HEK293T (cell line): ENCODE measurements at regions not wholly inside any gene's neighbourhood (a gene's known extent, or its start where the extent isn't known, plus 50 kb on each side); places are given as distances from the start of the nearest gene placed in this dataset.
"Not testable (repeated sequence)": the region's sequence is repeated elsewhere in the genome, so short reads cannot be mapped to it uniquely, and the experiment has no call there.

Experiments
- CTCF ChIA-PET: fragments of 350-600 bp; formaldehyde crosslinking; extraction: SDS; loops from one replicate; lab custom pipeline; 2021; ENCODE audit warnings: antibody characterized with exemption, inconsistent platforms; lab: Yijun Ruan, JAX
- POLR2A ChIA-PET: fragments of 350-600 bp; formaldehyde crosslinking; extraction: SDS; loops from one replicate; lab custom pipeline; 2020; ENCODE audit warnings: antibody characterized with exemption, inconsistent platforms; lab: Yijun Ruan, JAX
- DNase-seq: peaks from one replicate; pipeline ENCODE4 v3.0.0; 2012; ENCODE audit warnings: mixed read lengths; ENCODE audit errors: extremely low spot score
- ARNT ChIP-seq: fragments of 450-650 bp; IDR thresholded peaks from 2 replicates; pipeline ENCODE4 v1.6.1; 2017; ENCODE audit warnings: mild to moderate bottlenecking
- BHLHE40 ChIP-seq: fragments of 450-650 bp; IDR thresholded peaks from 2 replicates; pipeline ENCODE4 v1.6.1; 2016; ENCODE audit warnings: mild to moderate bottlenecking, moderate library complexity, borderline replicate concordance
- CTBP1 ChIP-seq: fragments of 450-650 bp; IDR thresholded peaks from 2 replicates; pipeline ENCODE4 v1.6.1; 2016; ENCODE audit warnings: borderline replicate concordance
- ELF4 ChIP-seq: fragments of 450-650 bp; IDR thresholded peaks from 2 replicates; pipeline ENCODE4 v1.6.1; 2017; ENCODE audit warnings: antibody characterized with exemption
- FOXA1 ChIP-seq: fragments of 450-650 bp; IDR thresholded peaks from 2 replicates; pipeline ENCODE4 v1.6.1; 2016; ENCODE audit warnings: mild to moderate bottlenecking
- FOXK2 ChIP-seq: fragments of 450-650 bp; IDR thresholded peaks from 2 replicates; pipeline ENCODE4 v1.6.1; 2016; ENCODE audit warnings: mild to moderate bottlenecking
- FOXM1 ChIP-seq: fragments of 450-650 bp; IDR thresholded peaks from 2 replicates; pipeline ENCODE4 v1.6.1; 2017; ENCODE audit warnings: mild to moderate bottlenecking, borderline replicate concordance
- HDGF ChIP-seq: fragments of 450-650 bp; IDR thresholded peaks from 2 replicates; pipeline ENCODE4 v1.6.1; 2017; ENCODE audit warnings: antibody characterized with exemption, borderline replicate concordance
- L3MBTL2 ChIP-seq: fragments of 450-650 bp; conservative IDR thresholded peaks from 2 replicates; pipeline ENCODE4 v1.6.1; 2016; ENCODE audit warnings: mild to moderate bottlenecking
- LEF1 ChIP-seq: fragments of 450-650 bp; IDR thresholded peaks from 2 replicates; pipeline ENCODE4 v1.6.1; 2017; ENCODE audit warnings: mild to moderate bottlenecking, borderline replicate concordance
- NFRKB ChIP-seq: fragments of 450-650 bp; IDR thresholded peaks from 2 replicates; pipeline ENCODE4 v1.6.1; 2016; ENCODE audit warnings: mild to moderate bottlenecking, moderate library complexity
- PKNOX1 ChIP-seq: fragments of 450-650 bp; IDR thresholded peaks from 2 replicates; pipeline ENCODE4 v1.6.1; 2016
- SP1 ChIP-seq: fragments of 450-650 bp; IDR thresholded peaks from 2 replicates; pipeline ENCODE4 v1.6.1; 2017
- SUZ12 ChIP-seq: fragments of 450-650 bp; IDR thresholded peaks from 2 replicates; pipeline ENCODE4 v1.6.1; 2016; ENCODE audit warnings: mild to moderate bottlenecking
- TARDBP ChIP-seq: fragments of 450-650 bp; IDR thresholded peaks from 2 replicates; pipeline ENCODE4 v1.6.1; 2016
- ZNF384 ChIP-seq: fragments of 450-650 bp; IDR thresholded peaks from 2 replicates; pipeline ENCODE4 v1.6.1; 2016

GRCh38 chr10:3374914-3375313, 202.3 kb upstream of the PITRM1 start:
- ChIA-PET POLR2A (no interaction called here), CTCF (no interaction called here)
- no peak for TF ChIP-seq FOXA1
- TF ChIP-seq ZNF384: no peak
- TF ChIP-seq SP1: no peak
- TF ChIP-seq HDGF: no peak
- no peak for TF ChIP-seq SUZ12
- TF ChIP-seq PKNOX1: no peak
- TF ChIP-seq FOXK2: no peak
- no peak for TF ChIP-seq ELF4
- no peak for TF ChIP-seq ARNT
- TF ChIP-seq TARDBP: no peak
- no peak for DNase-seq

- POLR2A ChIA-PET, DNase-seq: not testable (repeated sequence)
- CTCF ChIA-PET: interaction anchor here (0.7 kb wide), 1 partner anchor 37 kb away, joined by 3 read pairs; no protein-coding TSS in a partner anchor
Observed at GRCh38 chr10:3373374-3374027, 200.9 kb upstream of the PITRM1 start.

GRCh38 chr10:3372281-3372680, 199.7 kb upstream of the PITRM1 start:
- ChIA-PET POLR2A (no interaction called here), CTCF (no interaction called here)
- TF ChIP-seq PKNOX1: no peak
- TF ChIP-seq FOXA1: no peak
- TF ChIP-seq ZNF384: no peak
- no peak for TF ChIP-seq L3MBTL2
- no peak for TF ChIP-seq SP1
- TF ChIP-seq ARNT: no peak
- no peak for TF ChIP-seq TARDBP
- TF ChIP-seq HDGF: no peak
- TF ChIP-seq FOXM1: no peak
- TF ChIP-seq CTBP1: no peak
- no peak for TF ChIP-seq SUZ12
- no peak for TF ChIP-seq LEF1
- no peak for TF ChIP-seq NFRKB
- TF ChIP-seq BHLHE40: no peak
- no peak for TF ChIP-seq ELF4
- DNase-seq: no peak

- POLR2A ChIA-PET, DNase-seq, CTCF ChIA-PET: not testable (repeated sequence)
Observed at GRCh38 chr10:3371624-3372023, 199.0 kb upstream of the PITRM1 start.

GRCh38 chr10:3366735-3367405, 194.3 kb upstream of the PITRM1 start:
- POLR2A ChIA-PET: no interaction called here
- no peak for DNase-seq
- TF ChIP-seq FOXM1 (no peak), CTBP1 (no peak), ARNT (no peak), ELF4 (no peak), BHLHE40 (no peak), TARDBP (no peak), L3MBTL2 (no peak), SUZ12 (no peak), NFRKB (no peak), FOXK2 (no peak), PKNOX1 (no peak), HDGF (no peak), LEF1 (no peak)
- CTCF ChIA-PET: no interaction called here

- POLR2A ChIA-PET: no interaction called here
- TF ChIP-seq CTBP1: no peak
- no peak for TF ChIP-seq SUZ12
- TF ChIP-seq ARNT: no peak
- CTCF ChIA-PET: no interaction called here
- no peak for DNase-seq
Observed at GRCh38 chr10:3366043-3366442, 193.5 kb upstream of the PITRM1 start.

GRCh38 chr10:3365630-3366029, 193.0 kb upstream of the PITRM1 start:
- POLR2A ChIA-PET: no interaction called here
- no peak for TF ChIP-seq FOXM1
- TF ChIP-seq LEF1: no peak
- no peak for TF ChIP-seq SUZ12
- no peak for TF ChIP-seq BHLHE40
- TF ChIP-seq CTBP1: no peak
- no peak for TF ChIP-seq ARNT
- no peak for TF ChIP-seq NFRKB
- no peak for TF ChIP-seq L3MBTL2
- TF ChIP-seq ZNF384: no peak
- no peak for TF ChIP-seq TARDBP
- TF ChIP-seq ELF4: no peak
- no peak for TF ChIP-seq HDGF
- TF ChIP-seq FOXK2: no peak
- no peak for TF ChIP-seq FOXA1
- no peak for TF ChIP-seq SP1
- TF ChIP-seq PKNOX1: no peak
- CTCF ChIA-PET: no interaction called here
- no peak for DNase-seq
